ENCODE measurements at regions not wholly inside any gene's neighbourhood (a gene's known extent, or its start where the extent isn't known, plus 50 kb on each side); places are given as distances from the start of the nearest gene placed in this dataset.

GRCh38 chr22:49668402-49668801 is 159.3 kb downstream of the BRD1 start:
- no peaks in the 10 kb centered on the region for H3K36me3 ChIP-seq (ENCODE audit: insufficient read depth, low read length)
- H3K9ac ChIP-seq (ENCODE audit: insufficient read length) = no peak overlapping the region
- no peak for DNase-seq (ENCODE audit: low read depth, low spot score)
- no peak overlapping the region for H3K4me3 ChIP-seq
- H3K27ac ChIP-seq = no peak overlapping the region
- TF ChIP-seq EZH2 (IDR thresholded peaks at IDR 0.05) (no peak), POLR2AphosphoS5 (IDR thresholded peaks at IDR 0.05; ENCODE audit: borderline replicate concordance, low read depth, low read length) (no peak), FOXP2 (optimal IDR thresholded peaks at IDR 0.05; ENCODE audit: control extremely low read depth, extremely low read length, insufficient read depth) (no peak)
- H3K9me3 ChIP-seq (ENCODE audit: low read depth, low read length) = no peaks in the 10 kb centered on the region

DNA sequence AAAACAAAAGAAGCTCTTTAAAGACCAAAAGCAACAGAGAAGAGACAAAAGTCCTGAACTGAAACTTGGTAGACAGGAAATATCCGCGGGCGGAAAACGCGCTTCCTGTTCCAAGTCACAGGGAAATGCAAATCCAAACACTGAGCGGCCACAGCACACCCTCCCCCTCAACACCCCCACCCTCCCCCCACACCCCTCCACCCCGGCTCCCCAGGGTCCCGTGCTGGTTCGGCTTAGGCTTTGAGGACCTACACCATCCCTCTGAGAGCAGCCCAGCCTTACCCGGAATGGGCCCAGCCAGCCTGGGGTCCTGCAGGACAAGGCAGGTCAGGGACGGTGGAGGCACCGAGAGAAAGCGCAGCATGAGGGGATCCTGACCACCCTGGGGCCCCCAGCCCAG is 160.4 kb downstream of the BRD1 start:
- Histone ChIP-seq H3K9ac (ENCODE audit: insufficient read length) (peak overlapping the region; percentile 59), H3K4me3 (peak overlapping the region; percentile 61), H3K27ac (peak overlapping the region; percentile 97), H3K36me3 (ENCODE audit: insufficient read depth, low read length) (no peaks in the 10 kb centered on the region), H3K9me3 (ENCODE audit: low read depth, low read length) (no peaks in the 10 kb centered on the region)
- no peak for TF ChIP-seq POLR2AphosphoS5 (IDR thresholded peaks at IDR 0.05; ENCODE audit: borderline replicate concordance, low read depth, low read length)
- no peak for TF ChIP-seq EZH2 (IDR thresholded peaks at IDR 0.05)
- no peak for TF ChIP-seq FOXP2 (optimal IDR thresholded peaks at IDR 0.05; ENCODE audit: control extremely low read depth, extremely low read length, insufficient read depth)
- peak; percentile 55 for DNase-seq (ENCODE audit: low read depth, low spot score)

DNA sequence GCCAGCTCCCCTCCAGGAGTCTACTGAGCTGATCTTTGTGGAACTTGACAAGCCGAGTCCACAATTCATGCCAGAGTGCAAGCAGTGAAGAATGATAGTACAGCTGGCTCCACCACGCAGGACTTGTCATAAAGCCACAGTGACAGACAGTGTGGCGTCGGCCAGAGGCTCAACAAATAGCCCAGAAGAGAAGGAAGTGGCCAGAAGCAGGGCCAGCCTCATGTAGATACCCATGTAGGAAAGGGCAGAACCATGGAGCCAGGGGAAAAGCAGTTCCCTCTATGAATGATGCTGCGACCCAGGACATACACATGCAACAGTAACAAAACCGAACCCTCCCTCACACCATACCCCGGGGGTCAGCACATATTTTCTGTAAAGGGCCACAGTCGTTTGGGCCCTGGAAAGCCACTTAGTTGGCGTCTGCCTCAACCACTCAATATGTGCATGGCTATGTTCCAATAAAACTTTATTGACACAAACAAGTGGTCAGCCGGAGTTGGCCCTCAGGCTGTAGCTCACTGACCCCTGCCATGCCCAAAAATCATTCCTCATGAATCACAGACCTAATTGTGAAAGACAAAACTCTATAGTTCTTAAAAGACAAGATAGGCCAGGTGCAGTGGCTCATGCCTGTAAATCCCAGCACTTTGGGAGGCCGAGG is 161.4 kb downstream of the BRD1 start:
- Histone ChIP-seq H3K9me3 (ENCODE audit: low read depth, low read length) (no peaks in the 10 kb centered on the region), H3K4me3 (no peak overlapping the region; the same call in 1 of the 2 replicates), H3K9ac (ENCODE audit: insufficient read length) (no peak overlapping the region), H3K27ac (peak overlapping the region; percentile 97), H3K36me3 (ENCODE audit: insufficient read depth, low read length) (no peaks in the 10 kb centered on the region)
- no peak for TF ChIP-seq POLR2AphosphoS5 (IDR thresholded peaks at IDR 0.05; ENCODE audit: borderline replicate concordance, low read depth, low read length)
- TF ChIP-seq FOXP2 (optimal IDR thresholded peaks at IDR 0.05; ENCODE audit: control extremely low read depth, extremely low read length, insufficient read depth) = no peak
- no peak for TF ChIP-seq EZH2 (IDR thresholded peaks at IDR 0.05)
- DNase-seq (ENCODE audit: low read depth, low spot score) = no peak

- TF ChIP-seq FOXP2 (optimal IDR thresholded peaks at IDR 0.05; ENCODE audit: control extremely low read depth, extremely low read length, insufficient read depth) (no peak), EZH2 (IDR thresholded peaks at IDR 0.05) (no peak)
- Histone ChIP-seq H3K4me3 (no peak overlapping the region), H3K36me3 (ENCODE audit: insufficient read depth, low read length) (no peaks in the 10 kb centered on the region), H3K27ac (no peak overlapping the region), H3K9me3 (ENCODE audit: low read depth, low read length) (no peaks in the 10 kb centered on the region), H3K9ac (ENCODE audit: insufficient read length) (no peak overlapping the region)
- DNase-seq (ENCODE audit: low read depth, low spot score) = no peak
Observed at GRCh38 chr22:49664891-49665290, 162.8 kb downstream of the BRD1 start.

GRCh38 chr22:49664371-49664881 is 163.2 kb downstream of the BRD1 start:
- Histone ChIP-seq H3K9ac (ENCODE audit: insufficient read length) (no peak overlapping the region), H3K27ac (no peak overlapping the region), H3K36me3 (ENCODE audit: insufficient read depth, low read length) (no peaks in the 10 kb centered on the region), H3K4me3 (no peak overlapping the region), H3K9me3 (ENCODE audit: low read depth, low read length) (no peaks in the 10 kb centered on the region)
- no peak for DNase-seq (ENCODE audit: low read depth, low spot score)
- TF ChIP-seq EZH2 (IDR thresholded peaks at IDR 0.05) = no peak
- no peak for TF ChIP-seq POLR2AphosphoS5 (IDR thresholded peaks at IDR 0.05; ENCODE audit: borderline replicate concordance, low read depth, low read length)
- no peak for TF ChIP-seq FOXP2 (optimal IDR thresholded peaks at IDR 0.05; ENCODE audit: control extremely low read depth, extremely low read length, insufficient read depth)

- no peaks in the 10 kb centered on the region for H3K9me3 ChIP-seq (ENCODE audit: low read depth, low read length)
- H3K36me3 ChIP-seq (ENCODE audit: insufficient read depth, low read length) = no peaks in the 10 kb centered on the region
- no peak overlapping the region for H3K27ac ChIP-seq
- no peak overlapping the region for H3K4me3 ChIP-seq
- DNase-seq (ENCODE audit: low read depth, low spot score) = no peak
- TF ChIP-seq EZH2 (IDR thresholded peaks at IDR 0.05) (no peak), POLR2AphosphoS5 (IDR thresholded peaks at IDR 0.05; ENCODE audit: borderline replicate concordance, low read depth, low read length) (no peak), FOXP2 (optimal IDR thresholded peaks at IDR 0.05; ENCODE audit: control extremely low read depth, extremely low read length, insufficient read depth) (no peak)
- no peak overlapping the region for H3K9ac ChIP-seq (ENCODE audit: insufficient read length)
Observed at GRCh38 chr22:49663823-49664222, 163.8 kb downstream of the BRD1 start.

- H3K27ac ChIP-seq = no peak overlapping the region
- H3K9me3 ChIP-seq (ENCODE audit: low read depth, low read length) = no peaks in the 10 kb centered on the region
- TF ChIP-seq FOXP2 (optimal IDR thresholded peaks at IDR 0.05; ENCODE audit: control extremely low read depth, extremely low read length, insufficient read depth) (no peak), POLR2AphosphoS5 (IDR thresholded peaks at IDR 0.05; ENCODE audit: borderline replicate concordance, low read depth, low read length) (no peak), EZH2 (IDR thresholded peaks at IDR 0.05) (no peak)
- DNase-seq (ENCODE audit: low read depth, low spot score) = no peak
- no peak overlapping the region for H3K9ac ChIP-seq (ENCODE audit: insufficient read length)
- H3K4me3 ChIP-seq = no peak overlapping the region
- no peaks in the 10 kb centered on the region for H3K36me3 ChIP-seq (ENCODE audit: insufficient read depth, low read length)
Observed at GRCh38 chr22:49663311-49663711, 164.4 kb downstream of the BRD1 start.

GRCh38 chr22:49662681-49663080 is 165.0 kb downstream of the BRD1 start:
- TF ChIP-seq FOXP2 (optimal IDR thresholded peaks at IDR 0.05; ENCODE audit: control extremely low read depth, extremely low read length, insufficient read depth) (no peak), POLR2AphosphoS5 (IDR thresholded peaks at IDR 0.05; ENCODE audit: borderline replicate concordance, low read depth, low read length) (no peak), EZH2 (IDR thresholded peaks at IDR 0.05) (no peak)
- H3K9ac ChIP-seq (ENCODE audit: insufficient read length) = no peak overlapping the region
- H3K36me3 ChIP-seq (ENCODE audit: insufficient read depth, low read length) = no peaks in the 10 kb centered on the region

More at GRCh38 chr22:49662681-49663080, 165.0 kb downstream of the BRD1 start:
- Histone ChIP-seq H3K4me3 (no peak overlapping the region), H3K9me3 (ENCODE audit: low read depth, low read length) (no peaks in the 10 kb centered on the region), H3K27ac (no peak overlapping the region)
- DNase-seq (ENCODE audit: low read depth, low spot score) = no peak
